ENCODE measurements at regions not wholly inside any gene's neighbourhood (a gene's known extent, or its start where the extent isn't known, plus 50 kb on each side); places are given as distances from the start of the nearest gene placed in this dataset.

DNA sequence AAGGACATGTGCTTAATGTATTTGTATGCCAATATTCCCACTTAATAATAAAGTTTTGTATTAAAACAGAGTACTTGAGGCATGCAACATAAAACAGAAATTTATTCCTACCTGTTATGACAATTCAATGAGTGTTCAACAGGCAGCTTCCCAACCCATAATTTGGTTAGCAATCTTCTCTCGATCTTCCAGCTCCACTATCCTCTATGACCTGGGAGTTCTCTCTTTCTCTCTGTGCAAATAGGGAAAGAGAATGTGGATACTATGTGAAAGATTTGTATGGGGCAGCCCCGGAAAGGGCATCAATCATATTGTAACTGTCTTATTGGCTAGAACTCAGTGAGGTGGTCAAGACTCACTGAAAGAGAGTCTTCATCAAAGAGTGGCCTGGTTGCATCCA is 644.9 kb upstream of the PCDH20 start:
- H3K9me3 Mint-ChIP-seq = peaks cover 9% of the 10 kb centered on the region
- no peaks in the 10 kb centered on the region for H3K4me1 Mint-ChIP-seq
- no peaks in the 10 kb centered on the region for H3K27me3 Mint-ChIP-seq
- H3K4me3 Mint-ChIP-seq = no peak overlapping the region
- ATAC-seq = no peak
- H3K36me3 Mint-ChIP-seq (ENCODE audit: low read depth) = no peaks in the 10 kb centered on the region
- no peak for DNase-seq
- no peak overlapping the region for H3K27ac Mint-ChIP-seq

DNA sequence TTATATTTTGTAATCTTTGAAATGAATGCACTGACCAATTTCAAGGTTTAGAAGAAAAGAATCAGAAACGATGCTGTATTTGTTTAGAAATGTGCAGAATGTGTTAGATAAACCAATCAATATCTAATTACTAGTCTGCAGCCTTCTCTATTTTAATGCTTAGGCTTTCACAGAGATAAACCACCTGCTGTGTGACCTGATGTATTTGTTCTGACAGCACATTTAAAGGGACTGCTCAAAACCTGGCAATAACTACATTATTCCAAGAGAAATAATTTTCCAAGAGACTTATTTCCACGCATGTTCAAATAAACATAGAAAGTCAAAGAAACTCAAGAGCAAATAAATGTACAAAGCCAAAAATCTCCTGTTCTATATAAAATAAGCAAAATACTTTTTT is 641.6 kb upstream of the PCDH20 start:
- Mint-ChIP-seq H3K4me3 (no peak overlapping the region), H3K27me3 (no peaks in the 10 kb centered on the region), H3K27ac (no peak overlapping the region), H3K36me3 (ENCODE audit: low read depth) (no peaks in the 10 kb centered on the region), H3K9me3 (no peaks in the 10 kb centered on the region), H3K4me1 (no peaks in the 10 kb centered on the region)
- ATAC-seq = no peak
- no peak for DNase-seq

DNA sequence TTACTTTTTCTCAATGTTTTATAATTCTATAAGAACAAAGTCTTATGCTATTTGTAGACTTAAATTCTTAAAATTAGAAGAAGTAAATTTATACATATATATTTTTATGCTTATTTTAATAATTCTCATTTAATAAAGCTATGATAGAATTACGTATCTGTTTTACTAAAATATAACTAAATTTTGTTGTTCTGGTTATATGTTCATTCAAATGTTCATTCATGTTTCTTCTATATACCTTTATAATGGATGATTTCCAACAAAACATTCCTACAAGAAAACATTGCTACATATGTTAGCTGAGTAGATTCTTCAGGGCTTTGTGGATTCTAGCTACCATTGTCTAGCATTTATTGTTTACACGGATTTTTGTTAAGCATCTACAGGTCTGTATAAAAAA is 634.3 kb upstream of the PCDH20 start:
- Mint-ChIP-seq H3K27me3 (no peaks in the 10 kb centered on the region), H3K27ac (no peak overlapping the region), H3K4me3 (no peak overlapping the region), H3K36me3 (ENCODE audit: low read depth) (no peaks in the 10 kb centered on the region), H3K4me1 (no peaks in the 10 kb centered on the region), H3K9me3 (peaks cover 6% of the 10 kb centered on the region)
- DNase-seq = no peak
- no peak for ATAC-seq

DNA sequence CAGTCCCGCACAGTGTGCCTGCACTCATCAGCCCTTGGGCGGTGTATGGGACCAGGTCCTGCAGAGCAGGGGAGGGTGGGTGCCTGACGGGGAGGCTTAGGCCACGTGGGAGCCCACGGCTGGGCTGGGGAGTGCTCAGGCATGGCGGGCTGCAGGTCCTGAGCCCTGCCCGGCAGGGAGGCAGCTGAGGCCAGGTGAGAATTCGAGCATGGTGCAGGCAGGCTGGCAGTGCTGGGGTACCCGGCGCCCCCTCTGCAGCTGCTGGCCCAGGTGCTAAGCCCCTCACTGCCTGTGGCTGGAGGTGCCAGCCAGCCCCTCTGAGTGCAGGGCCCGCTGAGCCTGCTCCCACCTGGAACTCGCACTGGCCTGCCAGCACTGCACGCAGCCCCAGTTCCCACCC is 630.9 kb upstream of the PCDH20 start:
- DNase-seq (no peak), ATAC-seq (no peak)
- no peak overlapping the region for H3K27ac Mint-ChIP-seq
- no peaks in the 10 kb centered on the region for H3K4me1 Mint-ChIP-seq
- H3K4me3 Mint-ChIP-seq = no peak overlapping the region
- H3K27me3 Mint-ChIP-seq = no peaks in the 10 kb centered on the region
- no peaks in the 10 kb centered on the region for H3K36me3 Mint-ChIP-seq (ENCODE audit: low read depth)
- peaks cover 9% of the 10 kb centered on the region for H3K9me3 Mint-ChIP-seq

DNA sequence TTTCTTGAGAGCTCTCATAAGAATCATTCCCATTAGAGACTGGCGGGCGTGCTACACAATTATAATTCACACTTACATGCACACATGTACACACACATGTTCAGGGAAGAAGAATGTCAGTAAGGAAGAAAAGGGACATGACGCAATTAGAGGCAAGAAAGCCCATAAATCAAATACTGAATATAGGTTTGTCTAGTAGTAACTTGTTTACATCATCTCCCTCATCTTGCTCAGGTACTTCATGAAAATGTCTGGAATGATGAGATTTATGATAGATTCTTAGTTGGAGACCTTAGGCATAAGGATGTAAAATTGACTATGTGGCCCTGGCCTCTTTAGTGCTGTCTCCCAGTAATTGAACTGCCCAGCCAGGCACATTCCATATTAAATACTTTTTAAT is 628.0 kb upstream of the PCDH20 start:
- no peaks in the 10 kb centered on the region for H3K27me3 Mint-ChIP-seq
- H3K27ac Mint-ChIP-seq = no peak overlapping the region
- no peak overlapping the region for H3K4me3 Mint-ChIP-seq
- peaks cover 3% of the 10 kb centered on the region for H3K9me3 Mint-ChIP-seq
- DNase-seq (no peak), ATAC-seq (no peak)
- H3K36me3 Mint-ChIP-seq (ENCODE audit: low read depth) = no peaks in the 10 kb centered on the region
- no peaks in the 10 kb centered on the region for H3K4me1 Mint-ChIP-seq

DNA sequence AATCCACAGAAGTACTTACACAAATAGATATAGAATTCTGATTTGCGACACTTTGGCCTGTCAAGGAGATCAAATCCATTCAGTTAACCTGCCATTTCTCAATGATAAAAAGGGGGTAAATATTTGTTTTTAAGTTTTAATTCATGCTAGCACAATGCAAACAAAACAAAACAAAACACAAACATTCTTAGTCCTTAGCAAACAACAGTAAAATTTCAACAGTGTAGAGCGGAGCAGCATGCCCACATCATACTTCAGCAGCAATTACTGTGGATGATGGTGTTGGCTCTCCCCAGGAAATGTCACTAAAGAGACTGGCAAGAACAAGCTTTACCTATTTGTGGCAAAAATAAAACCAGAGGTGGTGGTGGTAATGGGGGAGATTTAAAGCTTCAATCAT is 625.2 kb upstream of the PCDH20 start:
- Mint-ChIP-seq H3K27me3 (no peaks in the 10 kb centered on the region), H3K9me3 (peaks cover 8% of the 10 kb centered on the region), H3K4me3 (no peak overlapping the region), H3K4me1 (no peaks in the 10 kb centered on the region), H3K36me3 (ENCODE audit: low read depth) (no peaks in the 10 kb centered on the region), H3K27ac (no peak overlapping the region)
- DNase-seq = no peak
- no peak for ATAC-seq

DNA sequence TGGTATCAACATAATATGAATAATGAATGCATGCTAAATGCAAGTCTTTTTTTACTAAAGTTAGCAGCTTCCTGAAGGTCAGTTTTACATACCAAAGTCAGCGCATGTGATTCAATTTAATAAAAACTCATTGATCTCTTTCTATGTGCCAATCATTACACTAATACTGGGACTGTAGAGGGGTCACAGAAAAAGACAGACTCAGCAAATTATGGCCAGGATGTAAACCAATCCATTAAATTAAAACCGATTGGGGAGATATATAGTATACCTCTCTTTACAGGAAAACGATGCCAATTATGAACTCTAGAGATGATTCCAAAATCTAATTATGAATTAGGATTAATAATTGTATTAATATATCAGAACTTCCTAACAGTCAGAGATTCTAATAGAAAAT is 624.4 kb upstream of the PCDH20 start:
- no peak for ATAC-seq
- no peaks in the 10 kb centered on the region for H3K4me1 Mint-ChIP-seq
- H3K27me3 Mint-ChIP-seq = no peaks in the 10 kb centered on the region
- H3K9me3 Mint-ChIP-seq = peaks cover 8% of the 10 kb centered on the region
- no peak overlapping the region for H3K27ac Mint-ChIP-seq
- no peak for DNase-seq
- no peaks in the 10 kb centered on the region for H3K36me3 Mint-ChIP-seq (ENCODE audit: low read depth)
- H3K4me3 Mint-ChIP-seq = no peak overlapping the region

DNA sequence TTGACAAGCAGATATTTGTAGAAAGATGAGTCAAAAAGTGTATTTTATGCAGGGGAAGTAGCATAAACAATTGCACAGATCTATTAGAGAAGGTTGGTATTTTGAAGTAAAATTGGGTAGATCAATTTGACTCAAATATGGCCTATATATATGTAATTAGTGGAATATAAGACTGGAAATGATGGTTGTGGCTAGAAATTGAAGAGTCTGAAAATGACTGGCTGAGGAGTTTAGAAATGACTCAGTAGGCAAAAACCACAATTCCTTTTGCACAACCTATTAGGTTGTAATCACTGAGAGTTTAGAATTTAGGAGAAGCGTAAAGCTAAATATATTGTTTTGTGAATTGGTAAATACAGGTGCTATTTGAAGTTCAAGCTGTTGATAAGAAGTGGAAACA is 622.6 kb upstream of the PCDH20 start:
- Mint-ChIP-seq H3K27ac (no peak overlapping the region), H3K36me3 (ENCODE audit: low read depth) (no peaks in the 10 kb centered on the region), H3K9me3 (peaks cover 7% of the 10 kb centered on the region), H3K27me3 (no peaks in the 10 kb centered on the region), H3K4me1 (no peaks in the 10 kb centered on the region), H3K4me3 (no peak overlapping the region)
- ATAC-seq (no peak), DNase-seq (no peak)

DNA sequence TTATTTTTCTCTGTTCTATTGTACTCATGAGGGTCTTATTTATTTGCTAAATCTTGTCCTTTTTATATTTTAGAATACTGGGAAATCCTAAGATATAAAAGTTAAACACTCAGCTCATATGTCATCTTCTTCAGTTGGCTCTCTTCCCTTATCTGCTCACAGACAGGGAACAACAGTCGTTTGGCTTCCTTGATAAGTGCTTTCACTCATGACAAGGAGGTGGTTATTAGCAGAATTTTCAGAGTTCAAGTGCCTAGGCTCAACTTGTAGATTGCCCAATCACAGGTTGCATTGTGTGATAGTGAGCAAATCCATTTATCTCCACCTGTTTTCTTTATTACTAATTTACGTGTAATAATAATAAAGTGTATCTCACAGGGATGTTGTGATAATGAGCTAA is 620.3 kb upstream of the PCDH20 start:
- ATAC-seq (no peak), DNase-seq (no peak)
- Mint-ChIP-seq H3K9me3 (peaks cover 10% of the 10 kb centered on the region), H3K4me3 (no peak overlapping the region), H3K4me1 (no peaks in the 10 kb centered on the region), H3K27ac (no peak overlapping the region), H3K36me3 (ENCODE audit: low read depth) (no peaks in the 10 kb centered on the region), H3K27me3 (no peaks in the 10 kb centered on the region)

DNA sequence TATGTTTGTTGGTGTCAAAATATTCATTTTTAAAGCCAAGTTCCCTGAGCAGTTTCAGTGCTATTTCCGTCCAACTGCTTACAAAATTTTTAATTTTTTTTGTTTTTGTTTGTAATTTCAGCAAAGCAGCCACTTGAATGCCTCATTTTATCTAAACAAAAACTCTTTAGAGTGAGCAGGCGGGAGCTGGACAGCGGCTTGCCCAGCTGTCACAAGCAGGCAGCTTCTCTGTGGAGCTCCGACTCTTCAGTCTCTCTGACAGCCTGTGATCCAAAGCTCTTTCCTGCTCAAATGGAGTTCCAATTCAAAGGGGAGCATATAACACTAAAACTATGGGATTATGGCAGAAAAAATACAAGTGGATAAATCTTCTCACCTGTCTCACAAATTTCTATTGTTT is 618.3 kb upstream of the PCDH20 start:
- Mint-ChIP-seq H3K4me3 (no peak overlapping the region), H3K9me3 (peaks cover 10% of the 10 kb centered on the region), H3K36me3 (ENCODE audit: low read depth) (no peaks in the 10 kb centered on the region), H3K4me1 (no peaks in the 10 kb centered on the region), H3K27ac (no peak overlapping the region), H3K27me3 (no peaks in the 10 kb centered on the region)
- DNase-seq = no peak
- no peak for ATAC-seq

DNA sequence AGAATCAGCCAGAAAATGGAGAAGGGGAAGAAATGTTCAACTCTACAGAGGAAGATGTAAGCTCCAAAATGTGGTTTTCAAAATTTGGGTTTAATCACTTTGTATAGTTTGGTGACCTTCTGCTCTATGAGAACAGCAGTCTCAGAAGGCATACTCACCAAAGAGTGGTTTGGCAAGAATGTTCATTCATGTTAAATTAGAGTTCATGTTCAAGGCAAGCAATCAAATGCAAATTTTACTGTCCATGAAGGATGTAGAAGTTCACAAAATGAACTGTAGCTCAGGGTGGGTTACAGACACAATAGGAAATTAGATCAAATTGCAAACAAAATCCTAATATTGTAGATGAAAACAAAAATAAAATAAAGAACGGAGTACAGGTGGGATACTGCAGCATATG is 606.7 kb upstream of the PCDH20 start:
- Mint-ChIP-seq H3K4me3 (no peak overlapping the region), H3K9me3 (peaks cover 6% of the 10 kb centered on the region), H3K36me3 (ENCODE audit: low read depth) (no peaks in the 10 kb centered on the region), H3K4me1 (no peaks in the 10 kb centered on the region), H3K27me3 (no peaks in the 10 kb centered on the region), H3K27ac (no peak overlapping the region)
- no peak for DNase-seq
- ATAC-seq = no peak

DNA sequence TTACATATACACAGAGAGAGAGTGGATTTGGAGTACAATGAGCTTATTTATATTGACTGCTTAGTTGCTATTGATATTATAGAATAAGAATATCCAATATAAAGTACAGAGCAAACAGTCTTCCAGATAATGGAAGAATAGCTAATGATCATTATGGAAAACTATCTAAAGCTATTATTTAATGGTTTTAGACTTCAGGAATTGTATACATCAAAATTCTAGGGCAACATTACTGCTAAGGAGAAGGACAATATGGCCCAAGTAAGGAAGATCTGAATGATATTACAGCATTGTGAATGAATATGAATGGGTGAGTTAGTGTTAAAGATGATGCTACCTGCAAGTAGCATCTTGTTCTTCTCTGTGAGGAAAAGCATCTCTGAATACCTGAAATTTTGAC is 604.2 kb upstream of the PCDH20 start:
- Mint-ChIP-seq H3K9me3 (no peaks in the 10 kb centered on the region), H3K27me3 (no peaks in the 10 kb centered on the region), H3K4me1 (no peaks in the 10 kb centered on the region), H3K36me3 (ENCODE audit: low read depth) (no peaks in the 10 kb centered on the region), H3K27ac (no peak overlapping the region), H3K4me3 (no peak overlapping the region)
- ATAC-seq (no peak), DNase-seq (no peak)

DNA sequence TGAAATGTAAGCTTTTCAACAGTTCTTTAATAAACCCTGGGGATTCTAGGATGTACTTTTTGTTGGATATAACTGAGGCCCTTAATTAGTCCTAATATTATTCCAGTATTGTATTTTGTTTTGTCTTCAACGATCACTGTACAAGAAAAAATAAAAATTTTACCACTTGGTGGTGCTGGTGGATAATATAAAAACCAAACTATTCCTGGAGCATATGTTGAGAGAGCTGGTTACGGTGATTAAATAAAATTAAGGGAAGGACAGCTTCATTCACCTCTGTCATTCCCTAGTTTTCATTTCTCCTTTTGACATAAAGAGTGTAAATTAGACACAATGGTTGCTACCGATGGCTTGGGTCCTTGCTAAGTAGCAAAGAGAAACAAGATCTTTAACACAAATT is 598.6 kb upstream of the PCDH20 start:
- no peaks in the 10 kb centered on the region for H3K9me3 Mint-ChIP-seq
- no peak for ATAC-seq
- DNase-seq = no peak

DNA sequence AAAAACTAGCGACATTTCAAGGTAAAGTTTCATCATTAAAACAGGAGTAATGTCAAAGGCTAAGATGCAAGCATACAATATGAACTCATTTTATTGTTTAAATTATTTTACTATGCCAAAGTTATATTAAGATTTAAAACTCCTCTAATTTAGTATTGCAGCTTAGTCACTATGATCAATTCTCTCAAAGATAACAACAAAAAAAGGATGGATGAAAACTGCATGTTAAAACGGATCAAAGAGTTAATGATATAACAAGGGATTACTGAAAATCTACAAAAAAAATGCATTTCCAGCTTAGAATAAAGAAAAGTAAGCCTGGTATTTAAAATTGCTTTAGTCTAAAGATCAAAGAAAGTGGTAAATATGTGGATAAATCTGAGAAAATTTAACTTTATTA is 587.8 kb upstream of the PCDH20 start:
- no peak for ATAC-seq
- Mint-ChIP-seq H3K4me1 (no peaks in the 10 kb centered on the region), H3K27me3 (no peaks in the 10 kb centered on the region), H3K36me3 (ENCODE audit: low read depth) (no peaks in the 10 kb centered on the region), H3K27ac (no peak overlapping the region), H3K4me3 (no peak overlapping the region), H3K9me3 (peaks cover 27% of the 10 kb centered on the region)
- DNase-seq = no peak

More for the DNA sequence above, 598.6 kb upstream of the PCDH20 start:
- Mint-ChIP-seq H3K4me1 (no peaks in the 10 kb centered on the region), H3K27ac (no peak overlapping the region), H3K36me3 (ENCODE audit: low read depth) (no peaks in the 10 kb centered on the region), H3K27me3 (no peaks in the 10 kb centered on the region), H3K4me3 (no peak overlapping the region)

DNA sequence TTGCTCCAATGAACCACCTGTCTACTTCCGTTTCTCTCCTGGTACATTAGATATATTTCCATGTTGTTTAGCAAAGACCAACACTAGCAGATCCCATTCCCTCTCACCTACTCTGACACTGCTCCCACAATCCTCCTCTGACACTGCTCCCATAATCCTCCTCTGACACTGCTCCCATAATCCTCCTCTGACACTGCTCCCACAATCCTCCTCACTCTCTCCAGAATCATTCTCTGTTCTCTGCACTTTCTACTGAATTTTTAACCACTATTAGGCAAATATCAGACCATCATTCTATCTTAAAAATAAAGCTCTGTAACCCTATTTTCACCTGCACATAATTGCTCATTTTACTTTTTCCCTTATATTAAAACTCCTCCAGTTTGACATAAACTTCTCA is 578.5 kb upstream of the PCDH20 start:
- Mint-ChIP-seq H3K4me3 (no peak overlapping the region), H3K9me3 (peaks cover 16% of the 10 kb centered on the region), H3K27ac (no peak overlapping the region), H3K4me1 (no peaks in the 10 kb centered on the region), H3K36me3 (ENCODE audit: low read depth) (no peaks in the 10 kb centered on the region), H3K27me3 (no peaks in the 10 kb centered on the region)
- DNase-seq = no peak
- ATAC-seq = no peak

DNA sequence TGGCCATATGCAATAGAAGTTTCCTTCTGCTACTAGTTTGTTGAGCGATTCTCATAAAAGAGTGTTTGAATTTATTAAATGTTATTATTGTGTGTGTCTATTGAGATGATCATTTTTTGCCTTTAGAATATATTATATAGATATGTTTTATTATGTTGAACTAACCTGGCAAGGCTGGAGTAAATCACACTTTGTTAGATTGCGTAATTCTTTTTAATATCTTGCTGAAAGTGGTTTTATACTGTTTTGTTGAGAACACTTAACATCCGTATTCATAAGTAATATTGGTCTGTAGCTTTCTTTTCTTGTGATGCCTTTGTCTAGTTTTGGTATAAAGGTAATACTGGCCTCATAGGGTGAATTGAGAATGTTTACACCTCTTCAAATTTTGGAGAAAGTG is 574.3 kb upstream of the PCDH20 start:
- ATAC-seq (no peak), DNase-seq (no peak)
- H3K27me3 Mint-ChIP-seq = no peaks in the 10 kb centered on the region
- H3K36me3 Mint-ChIP-seq (ENCODE audit: low read depth) = no peaks in the 10 kb centered on the region
- no peak overlapping the region for H3K4me3 Mint-ChIP-seq
- peaks cover 9% of the 10 kb centered on the region for H3K9me3 Mint-ChIP-seq
- H3K4me1 Mint-ChIP-seq = no peaks in the 10 kb centered on the region
- H3K27ac Mint-ChIP-seq = no peak overlapping the region
